NT2/D1 (cell line): ENCODE measurements at regions not wholly inside any gene's neighbourhood (a gene's known extent, or its start where the extent isn't known, plus 50 kb on each side); places are given as distances from the start of the nearest gene placed in this dataset.
"Not testable (repeated sequence)": the region's sequence is repeated elsewhere in the genome, so short reads cannot be mapped to it uniquely, and the experiment has no call there.

Source experiments
- DNase-seq: peaks from one replicate; pipeline ENCODE4 v3.0.0-alpha.2; 2011; ENCODE audit warnings: low read depth, low spot score
- H3K27me3 ChIP-seq: 2 replicates; pipeline ENCODE4 v1.6.0; 2011; ENCODE audit warnings: mild to moderate bottlenecking; ENCODE audit not compliant: insufficient read length, insufficient read depth
- H3K36me3 ChIP-seq: 2 replicates; pipeline ENCODE4 v1.6.1; 2011; ENCODE audit warnings: mild to moderate bottlenecking, low read length, mixed read lengths; ENCODE audit not compliant: insufficient read depth, insufficient read length
- H3K4me1 ChIP-seq: 2 replicates; pipeline ENCODE4 v1.5.1; 2011; ENCODE audit not compliant: insufficient read depth, insufficient read length
- H3K4me3 ChIP-seq: 2 replicates; pipeline ENCODE4 v1.5.1; 2011; ENCODE audit warnings: low read depth; ENCODE audit not compliant: insufficient read length
- H3K9ac ChIP-seq: 2 replicates; pipeline ENCODE4 v1.6.0; 2011; ENCODE audit warnings: low read depth; ENCODE audit not compliant: insufficient read length
- H3K9me3 ChIP-seq: 2 replicates; pipeline ENCODE4 v1.5.1; 2011; ENCODE audit warnings: mild to moderate bottlenecking, low read length; ENCODE audit not compliant: insufficient read depth
- SUZ12 ChIP-seq: IDR thresholded peaks from 2 replicates; pipeline ENCODE4 v1.6.1; 2011; ENCODE audit not compliant: insufficient read length, insufficient read depth; ENCODE audit errors: extremely low read depth
- YY1 ChIP-seq: IDR thresholded peaks from 2 replicates; pipeline ENCODE4 v1.6.1; 2011; ENCODE audit not compliant: insufficient read length, insufficient read depth
- ZNF274 ChIP-seq: IDR thresholded peaks from 2 replicates; pipeline ENCODE4 v1.6.1; 2011; ENCODE audit warnings: mild to moderate bottlenecking, low read depth, low read length

DNA sequence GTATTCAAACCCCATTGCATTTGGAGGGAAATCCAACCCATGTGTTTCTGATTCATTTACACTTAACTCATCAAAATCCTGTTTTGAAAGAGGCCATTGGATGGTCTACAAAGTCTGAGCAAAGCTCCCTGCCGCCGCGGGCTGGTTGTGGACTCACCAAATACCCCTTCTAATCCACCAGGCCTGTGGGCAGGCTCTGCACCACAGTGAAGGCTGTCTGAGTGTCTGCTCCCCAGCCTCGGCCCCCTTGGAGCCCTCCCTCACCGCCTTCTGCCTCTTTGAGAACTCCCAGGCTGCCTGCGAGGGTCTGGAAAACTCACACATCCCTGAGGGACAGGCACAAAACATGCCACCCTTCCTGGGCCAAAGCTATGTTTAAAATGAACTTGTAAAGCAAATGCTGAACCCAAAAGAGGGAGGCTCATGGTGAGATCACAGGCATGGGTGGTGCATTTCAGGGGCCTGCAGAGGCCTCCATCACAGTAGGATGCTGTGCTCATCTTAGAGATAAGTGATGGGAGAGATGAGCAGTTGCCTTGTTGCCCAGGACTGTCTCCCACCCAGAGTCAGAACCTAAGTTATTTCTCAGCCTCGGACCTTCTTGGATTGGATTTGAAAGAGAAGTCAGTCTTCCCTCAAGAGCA is 225.0 kb downstream of the CYP26B1 start:
- Histone ChIP-seq H3K4me1 (peaks cover 3% of the 10 kb centered on the region), H3K27me3 (no peaks in the 10 kb centered on the region), H3K4me3 (no peak overlapping the region), H3K9ac (no peak overlapping the region), H3K36me3 (no peaks in the 10 kb centered on the region), H3K9me3 (peaks cover 22% of the 10 kb centered on the region)
- TF ChIP-seq SUZ12 (no peak), YY1 (no peak), ZNF274 (no peak)
- no peak for DNase-seq

GRCh38 chr2:71922091-71922490 is 225.6 kb downstream of the CYP26B1 start:
- Histone ChIP-seq H3K4me3 (no peak overlapping the region), H3K27me3 (no peaks in the 10 kb centered on the region), H3K9ac (no peak overlapping the region), H3K36me3 (no peaks in the 10 kb centered on the region), H3K4me1 (peaks cover 3% of the 10 kb centered on the region), H3K9me3 (peaks cover 22% of the 10 kb centered on the region)
- TF ChIP-seq SUZ12 (no peak), ZNF274 (no peak), YY1 (no peak)
- no peak for DNase-seq

DNA sequence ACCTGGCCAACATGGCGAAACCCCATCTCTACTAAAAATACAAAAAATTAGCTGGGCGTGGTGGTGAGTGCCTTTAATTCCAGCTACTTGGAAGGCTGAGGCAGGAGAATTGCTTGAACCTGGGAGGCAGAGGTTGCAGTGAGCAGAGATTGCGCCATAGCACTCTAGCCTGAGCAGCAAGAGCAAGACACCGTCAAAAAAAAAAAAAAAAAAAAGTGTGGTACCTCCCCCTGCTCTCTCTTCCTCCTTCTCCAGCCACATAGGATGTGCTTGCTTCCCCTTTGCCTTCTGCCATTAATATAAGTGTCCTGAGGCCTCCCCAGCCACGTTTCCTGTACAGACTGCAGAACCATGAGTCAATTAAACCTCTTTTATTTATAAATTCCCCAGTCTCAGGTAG is 226.8 kb downstream of the CYP26B1 start:
- H3K9ac ChIP-seq, H3K36me3 ChIP-seq, DNase-seq, H3K4me1 ChIP-seq, H3K4me3 ChIP-seq, H3K27me3 ChIP-seq: not testable (repeated sequence)
- peaks cover 22% of the 10 kb centered on the region for H3K9me3 ChIP-seq

GRCh38 chr2:71919708-71920107 is 228.0 kb downstream of the CYP26B1 start:
- H3K4me1 ChIP-seq = no peaks in the 10 kb centered on the region
- H3K36me3 ChIP-seq = no peaks in the 10 kb centered on the region
- peaks cover 22% of the 10 kb centered on the region for H3K9me3 ChIP-seq
- no peak overlapping the region for H3K9ac ChIP-seq
- H3K27me3 ChIP-seq = no peaks in the 10 kb centered on the region
- no peak overlapping the region for H3K4me3 ChIP-seq
- DNase-seq = no peak
- TF ChIP-seq ZNF274 (no peak), YY1 (no peak), SUZ12 (no peak)

GRCh38 chr2:71910277-71910676 is 237.4 kb downstream of the CYP26B1 start:
- Histone ChIP-seq H3K4me3 (no peak overlapping the region), H3K9ac (no peak overlapping the region), H3K36me3 (no peaks in the 10 kb centered on the region), H3K4me1 (no peaks in the 10 kb centered on the region), H3K9me3 (0 out of 2 replicates have a peak, but pooled peaks cover 6% of the 10 kb centered on the region), H3K27me3 (no peaks in the 10 kb centered on the region)
- DNase-seq = no peak
- TF ChIP-seq YY1 = no peak
- TF ChIP-seq ZNF274 = no peak
- TF ChIP-seq SUZ12 = no peak

GRCh38 chr2:71908798-71909197 is 238.9 kb downstream of the CYP26B1 start:
- DNase-seq = no peak
- no peaks in the 10 kb centered on the region for H3K36me3 ChIP-seq
- H3K4me1 ChIP-seq = no peaks in the 10 kb centered on the region
- H3K27me3 ChIP-seq = no peaks in the 10 kb centered on the region
- TF ChIP-seq YY1 = no peak
- no peak overlapping the region for H3K9ac ChIP-seq
- 0 out of 2 replicates have a peak, but pooled peaks cover 6% of the 10 kb centered on the region for H3K9me3 ChIP-seq
- no peak overlapping the region for H3K4me3 ChIP-seq

- H3K27me3 ChIP-seq = no peaks in the 10 kb centered on the region
- 0 out of 2 replicates have a peak, but pooled peaks cover 6% of the 10 kb centered on the region for H3K9me3 ChIP-seq
- no peaks in the 10 kb centered on the region for H3K4me1 ChIP-seq
- no peaks in the 10 kb centered on the region for H3K36me3 ChIP-seq
- TF ChIP-seq ZNF274 = no peak
- no peak for DNase-seq
- no peak overlapping the region for H3K4me3 ChIP-seq
- H3K9ac ChIP-seq = no peak overlapping the region
Measured at GRCh38 chr2:71907503-71907902, 240.2 kb downstream of the CYP26B1 start.

- TF ChIP-seq SUZ12 (no peak), YY1 (no peak), ZNF274 (no peak)
- no peaks in the 10 kb centered on the region for H3K36me3 ChIP-seq
- H3K4me1 ChIP-seq = no peaks in the 10 kb centered on the region
- H3K9me3 ChIP-seq = 0 out of 2 replicates have a peak, but pooled peaks cover 6% of the 10 kb centered on the region
- no peak for DNase-seq
- H3K27me3 ChIP-seq = no peaks in the 10 kb centered on the region
- H3K9ac ChIP-seq = no peak overlapping the region
- H3K4me3 ChIP-seq = no peak overlapping the region
Measured at GRCh38 chr2:71906357-71906973, 241.2 kb downstream of the CYP26B1 start.
